ENCODE measurements at regions not wholly inside any gene's neighbourhood (a gene's known extent, or its start where the extent isn't known, plus 50 kb on each side); places are given as distances from the start of the nearest gene placed in this dataset.

GRCh38 chr7:130869918-130870317, 135.9 kb upstream of the KLF14 start:
- DNase-seq (ENCODE audit: low read depth): no peak
- TF ChIP-seq, protein P1, sequence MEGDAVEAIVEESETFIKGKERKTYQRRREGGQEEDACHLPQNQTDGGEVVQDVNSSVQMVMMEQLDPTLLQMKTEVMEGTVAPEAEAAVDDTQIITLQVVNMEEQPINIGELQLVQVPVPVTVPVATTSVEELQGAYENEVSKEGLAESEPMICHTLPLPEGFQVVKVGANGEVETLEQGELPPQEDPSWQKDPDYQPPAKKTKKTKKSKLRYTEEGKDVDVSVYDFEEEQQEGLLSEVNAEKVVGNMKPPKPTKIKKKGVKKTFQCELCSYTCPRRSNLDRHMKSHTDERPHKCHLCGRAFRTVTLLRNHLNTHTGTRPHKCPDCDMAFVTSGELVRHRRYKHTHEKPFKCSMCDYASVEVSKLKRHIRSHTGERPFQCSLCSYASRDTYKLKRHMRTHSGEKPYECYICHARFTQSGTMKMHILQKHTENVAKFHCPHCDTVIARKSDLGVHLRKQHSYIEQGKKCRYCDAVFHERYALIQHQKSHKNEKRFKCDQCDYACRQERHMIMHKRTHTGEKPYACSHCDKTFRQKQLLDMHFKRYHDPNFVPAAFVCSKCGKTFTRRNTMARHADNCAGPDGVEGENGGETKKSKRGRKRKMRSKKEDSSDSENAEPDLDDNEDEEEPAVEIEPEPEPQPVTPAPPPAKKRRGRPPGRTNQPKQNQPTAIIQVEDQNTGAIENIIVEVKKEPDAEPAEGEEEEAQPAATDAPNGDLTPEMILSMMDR (IDR thresholded peaks at IDR 0.05; ENCODE audit: low read length, missing control alignments): no peak

DNA sequence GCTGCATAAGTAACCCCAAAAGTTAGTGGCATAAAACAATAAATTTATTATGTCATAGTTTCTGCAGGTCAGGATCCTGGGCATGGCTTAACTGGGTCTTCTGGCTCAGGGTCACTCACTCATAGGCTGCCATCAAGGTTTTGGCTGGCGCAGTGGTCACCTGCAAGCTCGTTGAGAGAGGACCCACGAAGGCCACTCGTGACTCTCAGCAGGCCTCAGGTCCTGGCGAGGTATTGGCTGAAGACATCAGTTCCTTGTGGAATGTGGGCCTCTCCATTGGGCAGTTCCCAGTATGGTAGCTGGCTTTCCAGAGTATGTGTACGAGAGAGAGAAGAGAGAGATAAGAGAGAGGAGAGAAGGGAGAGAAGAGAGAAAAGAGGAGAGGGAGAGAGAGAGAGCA, 138.3 kb upstream of the KLF14 start:
- no peak for DNase-seq (ENCODE audit: low read depth)
- no peak overlapping the region for H3K4me3 ChIP-seq (replicated peaks; ENCODE audit: low read depth, low read length)
- TF ChIP-seq, protein P1 (IDR thresholded peaks at IDR 0.05; ENCODE audit: low read length, missing control alignments): no peak

More at GRCh38 chr7:130869918-130870317, 135.9 kb upstream of the KLF14 start:
- H3K4me3 ChIP-seq (replicated peaks; ENCODE audit: low read depth, low read length): no peak overlapping the region

DNA sequence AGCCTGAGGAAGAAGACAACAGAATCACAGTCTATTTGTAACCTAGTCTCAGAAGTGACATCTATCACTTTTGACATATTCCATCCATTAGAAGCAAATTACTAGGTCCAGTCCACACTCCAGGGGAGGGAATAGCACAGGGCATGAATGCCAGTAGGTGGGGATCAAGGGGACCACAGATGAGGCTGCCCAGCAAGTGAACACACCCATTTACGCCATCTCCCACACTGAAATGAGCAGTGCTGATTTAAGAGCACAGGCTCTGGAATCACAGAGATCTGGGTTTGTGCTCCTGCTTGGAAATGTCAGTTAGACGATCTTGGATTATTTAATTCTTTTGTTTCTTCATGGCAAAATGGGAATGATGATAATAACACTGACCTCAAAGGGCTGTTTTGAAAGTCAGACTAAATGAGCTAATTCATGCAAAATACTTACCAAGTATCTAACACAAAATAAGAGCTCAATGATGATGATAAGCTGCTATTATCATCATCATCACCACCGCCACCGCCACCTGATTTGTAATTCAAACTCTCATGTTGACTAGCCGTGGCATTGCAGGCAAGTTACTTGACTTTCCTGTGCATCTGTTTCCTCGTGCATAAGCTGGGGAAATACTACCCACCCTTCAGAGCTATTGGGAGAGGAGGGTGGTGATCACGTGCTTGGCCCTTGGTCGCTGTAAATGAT, 138.9 kb upstream of the KLF14 start:
- no peak for DNase-seq (ENCODE audit: low read depth)
- TF ChIP-seq, protein P1 (IDR thresholded peaks at IDR 0.05; ENCODE audit: low read length, missing control alignments): no peak

GRCh38 chr7:130874071-130874915, 140.3 kb upstream of the KLF14 start:
- TF ChIP-seq, protein P1 (IDR thresholded peaks at IDR 0.05; ENCODE audit: low read length, missing control alignments): no peak

More for the DNA sequence above, 138.9 kb upstream of the KLF14 start:
- no peak overlapping the region for H3K4me3 ChIP-seq (replicated peaks; ENCODE audit: low read depth, low read length)

GRCh38 chr7:130875265-130875741, 141.3 kb upstream of the KLF14 start:
- DNase-seq (ENCODE audit: low read depth): peak; percentile 53
- TF ChIP-seq, protein P1 (IDR thresholded peaks at IDR 0.05; ENCODE audit: low read length, missing control alignments): peak; percentile 80
- no peak overlapping the region for H3K4me3 ChIP-seq (replicated peaks; ENCODE audit: low read depth, low read length)

More at GRCh38 chr7:130874071-130874915, 140.3 kb upstream of the KLF14 start:
- no peak overlapping the region for H3K4me3 ChIP-seq (replicated peaks; ENCODE audit: low read depth, low read length)
- DNase-seq (ENCODE audit: low read depth): no peak

GRCh38 chr7:130875901-130876300, 141.9 kb upstream of the KLF14 start:
- no peak overlapping the region for H3K4me3 ChIP-seq (replicated peaks; ENCODE audit: low read depth, low read length)
- DNase-seq (ENCODE audit: low read depth): no peak

More at GRCh38 chr7:130875901-130876300, 141.9 kb upstream of the KLF14 start:
- TF ChIP-seq, protein P1 (IDR thresholded peaks at IDR 0.05; ENCODE audit: low read length, missing control alignments): no peak

Data from fibroblast of pulmonary artery (primary cell).